ENCODE measurements at regions not wholly inside any gene's neighbourhood (a gene's known extent, or its start where the extent isn't known, plus 50 kb on each side); places are given as distances from the start of the nearest gene placed in this dataset.

DNA sequence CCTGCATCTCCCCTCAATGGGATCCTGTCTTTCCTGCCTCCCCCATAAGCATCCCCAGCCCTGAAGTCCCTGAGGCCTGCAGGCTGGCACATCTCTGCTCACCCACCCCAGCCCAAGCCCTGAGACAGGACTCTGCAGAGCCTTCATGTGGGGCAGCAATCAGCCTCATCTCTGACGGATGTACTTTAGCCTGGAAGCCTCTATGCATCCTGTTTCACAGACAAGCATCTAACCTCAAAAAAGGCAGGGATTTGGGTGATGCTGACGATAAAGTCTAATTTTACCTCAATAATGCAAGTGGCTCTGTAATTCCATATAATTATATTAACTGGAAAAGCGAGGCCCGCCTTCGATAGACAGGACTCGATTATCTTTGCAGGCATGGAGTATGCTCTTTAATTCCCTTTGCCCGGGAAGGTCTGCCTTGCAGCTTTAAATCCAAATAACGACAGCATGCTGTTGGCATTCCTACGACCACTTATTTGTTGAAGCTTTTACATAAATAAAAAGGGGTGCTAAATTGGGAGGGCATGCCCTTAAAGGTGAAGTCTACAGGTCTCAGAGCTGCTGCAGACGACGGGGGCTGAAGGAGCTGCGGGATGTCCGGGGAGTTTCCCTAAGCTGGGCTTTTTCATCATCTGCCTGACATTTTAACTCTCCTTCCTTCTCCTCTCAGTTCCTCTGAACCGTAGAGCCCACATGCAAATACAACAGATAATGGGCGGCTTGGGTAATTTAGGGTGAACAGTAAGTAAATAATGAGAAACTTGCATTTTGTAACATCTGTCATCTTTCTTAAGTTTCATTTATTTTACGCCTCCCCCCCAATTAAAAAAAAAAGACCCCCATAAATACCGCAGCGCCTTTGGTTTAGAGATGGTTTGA, 211.5 kb downstream of the URI1 start:
- DNase-seq: no peak

GRCh38 chr19:30154410-30154809, 212.4 kb downstream of the URI1 start:
- DNase-seq: no peak

- no peak for DNase-seq
Measured at GRCh38 chr19:30155381-30156200, 213.6 kb downstream of the URI1 start.

DNA sequence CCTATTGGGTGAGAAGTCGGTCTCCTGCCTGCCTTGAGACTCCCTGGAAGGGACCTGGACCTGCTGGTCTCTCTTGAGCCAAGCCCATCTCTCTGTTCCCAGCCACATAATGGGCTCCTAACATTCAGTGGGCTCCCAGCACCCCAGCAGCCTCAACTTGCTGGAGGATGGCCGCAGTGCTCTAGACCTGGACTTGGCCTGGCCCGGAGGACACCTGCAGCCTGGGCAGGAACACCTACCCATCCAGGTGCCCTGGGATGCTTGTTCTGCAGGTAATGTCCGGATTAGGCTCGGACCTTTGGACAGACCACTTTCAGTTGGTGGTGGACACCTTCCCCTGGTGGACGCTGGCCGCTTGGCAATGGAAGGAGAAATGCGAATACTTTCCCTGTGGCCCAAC, 214.6 kb downstream of the URI1 start:
- no peak for DNase-seq

GRCh38 chr19:30158067-30158892, 213.9 kb upstream of the ZNF536 start:
- DNase-seq: no peak

GRCh38 chr19:30158893-30159245, 213.3 kb upstream of the ZNF536 start:
- DNase-seq: no peak

DNA sequence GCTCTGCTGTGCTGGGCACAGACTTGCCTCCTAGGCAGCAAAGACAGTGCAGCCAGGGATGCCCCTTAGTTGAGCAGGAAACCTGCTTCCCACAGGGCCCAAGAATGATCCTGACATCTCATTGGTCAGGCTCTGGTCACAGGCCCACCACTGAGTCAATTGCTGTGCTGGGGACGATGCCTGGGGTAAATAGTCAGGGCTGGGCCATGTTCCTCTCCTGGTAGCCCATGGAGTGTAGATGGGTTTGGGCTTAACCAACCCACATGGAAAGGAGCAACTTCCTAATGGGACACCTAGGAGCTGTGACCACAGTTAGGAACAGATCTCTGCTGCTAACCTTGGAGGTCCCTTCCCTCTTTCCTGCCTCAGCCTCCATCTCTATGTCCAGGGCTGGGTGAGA, 212.5 kb upstream of the ZNF536 start:
- no peak for DNase-seq

DNA sequence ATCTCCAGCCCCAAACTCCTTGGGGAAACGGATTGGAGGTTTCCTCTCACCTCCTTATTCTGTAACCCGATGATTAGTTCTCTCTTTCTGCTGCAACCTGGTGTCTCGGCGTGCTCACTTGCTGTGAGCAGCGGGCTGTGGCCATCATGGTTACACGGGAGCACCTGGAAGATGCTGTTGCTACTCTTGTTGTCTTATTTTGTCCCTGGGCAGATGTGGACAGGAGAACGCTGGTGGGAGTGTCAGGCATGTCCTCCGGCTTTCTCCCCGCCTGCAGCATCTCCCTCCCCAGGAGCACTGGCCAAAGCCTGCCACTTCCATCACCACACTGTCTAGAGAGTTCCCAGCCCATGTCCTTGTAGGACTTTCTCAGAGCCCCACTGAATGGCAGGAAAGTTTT, 211.8 kb upstream of the ZNF536 start:
- DNase-seq: no peak

DNA sequence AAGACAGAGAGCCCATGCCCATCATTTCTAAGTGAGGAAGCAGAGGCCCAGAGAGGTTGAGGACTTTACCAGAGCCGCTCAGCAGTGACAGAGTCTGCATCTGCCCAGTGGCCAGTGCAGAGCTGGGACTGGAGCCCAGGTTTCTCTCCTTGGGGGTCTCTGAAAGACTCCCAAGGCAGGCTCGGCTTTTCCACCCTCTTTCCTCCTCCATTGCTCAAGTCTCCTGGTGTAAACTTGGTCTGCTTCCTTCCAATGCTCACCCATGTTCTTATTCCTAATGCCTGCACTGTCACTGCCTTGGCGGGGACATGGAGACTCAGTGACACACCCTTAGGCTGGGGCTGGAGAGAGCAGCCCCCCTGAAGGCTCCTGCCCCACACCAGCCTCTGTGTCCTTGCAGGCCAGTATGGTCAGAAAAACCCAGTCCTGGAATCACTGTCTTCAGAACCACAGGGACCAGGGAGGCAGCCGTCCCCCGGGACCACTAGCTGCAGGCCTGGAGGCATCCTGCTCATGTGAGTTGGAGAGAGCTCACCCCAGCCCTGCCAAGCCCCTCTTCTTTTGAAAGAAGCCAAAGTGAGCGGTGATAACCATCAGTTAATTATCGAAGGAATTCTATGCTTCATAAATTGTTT, 211.0 kb upstream of the ZNF536 start:
- no peak for DNase-seq

DNA sequence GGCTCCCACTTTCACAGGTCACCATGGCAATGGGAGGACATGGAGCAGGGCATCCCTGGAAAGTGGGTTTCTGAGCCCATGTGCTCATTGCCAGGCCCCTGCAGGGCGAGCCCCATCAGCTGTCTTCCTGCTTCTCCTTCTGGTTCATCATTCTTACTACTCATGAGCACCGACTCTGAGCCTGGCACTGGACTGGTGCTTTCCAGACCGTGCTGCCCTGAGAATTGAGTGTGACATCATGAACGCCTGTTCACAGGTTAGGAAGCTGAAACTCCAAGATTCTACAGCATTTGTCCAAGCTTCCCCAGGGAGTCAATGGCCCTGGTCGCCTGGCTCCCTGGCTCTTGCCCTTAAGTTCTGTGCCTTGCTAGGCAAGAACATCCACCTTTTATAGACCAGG, 210.4 kb upstream of the ZNF536 start:
- DNase-seq: no peak

DNA sequence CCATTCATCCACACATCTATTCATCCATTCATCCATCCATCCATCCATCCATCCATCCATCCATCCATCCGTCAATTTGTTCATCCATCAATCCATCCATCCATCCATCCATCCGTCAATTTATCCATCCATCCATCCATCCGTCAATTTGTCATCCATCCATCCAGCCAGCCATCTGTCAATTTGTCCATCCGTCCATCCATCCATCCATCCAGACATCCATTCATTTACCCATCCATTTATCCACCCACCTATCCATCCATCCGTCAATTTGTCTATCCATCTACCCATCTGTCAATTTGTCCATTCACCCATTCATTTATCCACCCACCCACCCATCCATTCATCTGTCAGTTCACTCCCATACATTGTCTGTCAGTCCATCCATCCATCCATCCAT, 209.5 kb upstream of the ZNF536 start:
- no peak for DNase-seq

- no peak for DNase-seq
Measured at GRCh38 chr19:30163663-30164062, 208.5 kb upstream of the ZNF536 start.

GRCh38 chr19:30165228-30165813, 206.9 kb upstream of the ZNF536 start:
- DNase-seq: no peak

DNA sequence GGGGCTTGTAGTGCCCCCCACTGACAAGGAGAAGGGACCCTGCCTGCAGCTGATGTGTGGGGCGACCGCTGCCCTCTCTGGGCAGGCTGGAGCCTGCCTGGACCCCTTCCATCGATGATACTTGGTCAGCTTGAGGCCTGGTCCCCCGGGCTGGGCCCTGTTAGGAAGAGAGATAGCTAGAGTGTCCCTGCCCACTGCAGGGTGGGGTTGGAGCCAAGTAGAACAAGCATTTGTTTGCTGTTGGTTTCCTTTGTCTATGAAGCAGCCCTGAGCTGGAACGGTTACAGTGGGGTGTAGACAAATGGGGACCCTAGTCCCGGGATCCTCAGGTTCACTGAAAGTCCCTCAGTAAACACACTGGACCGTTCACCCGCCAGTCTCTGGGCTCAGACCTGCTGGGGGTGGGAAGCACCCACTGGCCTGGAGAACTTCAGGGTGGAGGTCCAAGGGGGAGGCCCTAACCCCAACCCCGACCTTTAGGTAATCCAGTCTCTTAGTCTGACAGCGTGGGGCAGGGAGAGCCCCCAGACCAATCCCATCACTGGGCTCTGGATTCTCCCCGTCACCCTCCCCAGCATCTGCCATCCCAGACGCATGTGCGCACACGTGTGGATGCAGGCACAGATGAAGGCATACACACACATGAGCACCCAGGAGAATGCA, 204.8 kb upstream of the ZNF536 start:
- no peak for DNase-seq

DNA sequence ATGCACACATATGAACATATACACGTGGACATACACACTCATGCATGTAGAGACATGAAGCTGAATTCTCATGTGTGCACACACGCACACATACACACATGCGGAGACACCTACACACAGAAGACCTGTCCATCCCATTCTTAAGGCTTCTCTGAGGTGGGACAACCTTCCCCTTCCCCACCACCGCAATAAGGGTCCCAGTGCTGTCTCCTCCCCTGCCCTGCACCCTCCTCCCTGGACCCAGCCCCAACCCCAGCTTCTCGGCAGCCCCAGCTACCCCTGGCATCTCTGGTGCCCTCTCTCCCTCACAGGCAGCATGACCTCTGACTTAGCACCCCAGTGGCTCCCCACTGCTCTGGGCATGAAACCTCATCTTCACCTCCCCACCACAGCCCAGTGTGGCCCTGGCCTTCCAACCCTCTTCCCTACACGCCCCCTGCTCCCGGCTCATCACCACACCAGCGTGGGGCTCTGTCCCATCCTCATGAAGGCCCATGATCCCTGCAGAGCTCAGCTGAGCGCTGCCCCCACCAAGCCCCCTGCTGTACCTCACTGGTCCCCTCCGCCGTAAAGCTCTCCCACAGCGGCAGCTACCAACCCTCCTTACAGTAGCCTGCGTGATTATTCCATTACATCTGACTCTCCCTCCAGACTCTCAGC, 204.1 kb upstream of the ZNF536 start:
- no peak for DNase-seq

DNA sequence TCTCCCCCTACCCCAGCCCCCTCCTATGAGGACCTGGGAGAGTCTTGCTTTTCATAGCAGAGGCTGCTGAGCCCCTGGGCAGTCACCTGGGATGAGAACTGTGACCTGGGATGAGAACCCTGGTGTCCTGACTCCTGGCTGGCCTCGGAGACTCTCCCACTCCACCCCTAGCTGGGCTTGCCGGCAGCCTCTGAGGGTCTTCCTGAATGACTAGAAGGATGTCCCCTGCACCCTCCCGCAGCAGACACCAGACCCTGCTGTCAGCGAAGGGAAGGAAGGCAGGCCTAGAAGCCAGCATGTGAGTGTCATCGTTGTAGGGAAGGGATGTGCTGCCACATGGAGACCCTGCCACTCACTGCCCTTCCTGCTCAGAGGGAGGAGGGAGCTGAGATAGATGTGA, 203.4 kb upstream of the ZNF536 start:
- DNase-seq: no peak

GRCh38 chr19:30169196-30169900, 202.8 kb upstream of the ZNF536 start:
- DNase-seq: no peak

GRCh38 chr19:30170081-30170480, 202.1 kb upstream of the ZNF536 start:
- no peak for DNase-seq

- no peak for DNase-seq
Measured at GRCh38 chr19:30170495-30171137, 201.6 kb upstream of the ZNF536 start.
